Keratinocyte (primary cell): ENCODE measurements at regions not wholly inside any gene's neighbourhood (a gene's known extent, or its start where the extent isn't known, plus 50 kb on each side); places are given as distances from the start of the nearest gene placed in this dataset.

ENCODE experiments used
- EZH2 ChIP-seq: IDR thresholded peaks from one replicate; pipeline ENCODE4 v1.6.1; 2012; ENCODE audit warnings: inconsistent platforms, mild to moderate bottlenecking, low read length, moderate library complexity
- TF ChIP-seq, protein P1 (sequence below), 3 experiments: IDR thresholded peaks in 1 of 3; conservative IDR thresholded peaks in 1 of 3; optimal IDR thresholded peaks in 1 of 3; 2 replicates in 2 of 3; 3 replicates in 1 of 3; pipeline versions ENCODE3 to v1.5.1; 2011; ENCODE audit warnings: low read length in 3 of 3, mild to moderate bottlenecking in 3 of 3, moderate library complexity in 2 of 3, control low read depth in 1 of 3, inconsistent platforms in 1 of 3; ENCODE audit not compliant: insufficient read depth in 2 of 3; ENCODE audit errors: extremely low read depth in 1 of 3

DNA sequence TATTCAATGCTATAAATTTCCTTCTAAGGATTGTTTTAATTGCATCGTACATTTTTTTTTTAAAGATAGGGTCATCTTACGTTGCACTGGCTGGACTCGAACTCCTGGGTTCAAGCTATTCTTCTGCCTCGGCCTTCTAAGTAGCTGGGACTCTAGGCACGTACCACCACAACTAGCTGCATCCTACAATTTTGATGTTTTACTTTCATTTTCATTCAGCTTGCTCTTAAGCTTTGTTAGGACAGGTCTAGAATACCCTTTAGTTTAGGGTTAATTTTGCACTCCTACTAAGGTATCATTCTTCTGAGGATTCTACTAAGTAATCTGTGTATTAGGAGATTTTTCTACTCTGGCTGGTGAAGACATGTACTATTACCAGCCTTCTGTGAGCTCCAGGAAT is 50.2 kb upstream of the C1GALT1C1 start:
- TF ChIP-seq, protein P1, sequence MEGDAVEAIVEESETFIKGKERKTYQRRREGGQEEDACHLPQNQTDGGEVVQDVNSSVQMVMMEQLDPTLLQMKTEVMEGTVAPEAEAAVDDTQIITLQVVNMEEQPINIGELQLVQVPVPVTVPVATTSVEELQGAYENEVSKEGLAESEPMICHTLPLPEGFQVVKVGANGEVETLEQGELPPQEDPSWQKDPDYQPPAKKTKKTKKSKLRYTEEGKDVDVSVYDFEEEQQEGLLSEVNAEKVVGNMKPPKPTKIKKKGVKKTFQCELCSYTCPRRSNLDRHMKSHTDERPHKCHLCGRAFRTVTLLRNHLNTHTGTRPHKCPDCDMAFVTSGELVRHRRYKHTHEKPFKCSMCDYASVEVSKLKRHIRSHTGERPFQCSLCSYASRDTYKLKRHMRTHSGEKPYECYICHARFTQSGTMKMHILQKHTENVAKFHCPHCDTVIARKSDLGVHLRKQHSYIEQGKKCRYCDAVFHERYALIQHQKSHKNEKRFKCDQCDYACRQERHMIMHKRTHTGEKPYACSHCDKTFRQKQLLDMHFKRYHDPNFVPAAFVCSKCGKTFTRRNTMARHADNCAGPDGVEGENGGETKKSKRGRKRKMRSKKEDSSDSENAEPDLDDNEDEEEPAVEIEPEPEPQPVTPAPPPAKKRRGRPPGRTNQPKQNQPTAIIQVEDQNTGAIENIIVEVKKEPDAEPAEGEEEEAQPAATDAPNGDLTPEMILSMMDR (optimal IDR thresholded peaks at IDR 0.05 in 1 of 3, IDR thresholded peaks at IDR 0.05 in 1 of 3, conservative IDR thresholded peaks at IDR 0.05 in 1 of 3; ENCODE audit: extremely low read depth in 1 of 3, insufficient read depth in 2 of 3, low read length in 3 of 3), result no peak
- TF ChIP-seq EZH2, result no peak
